T-helper 1 cell treated with Interleukin-12 subunit alpha and Interleukin-12 subunit beta and Interleukin-4 antibody, amounts not matched to agents 30 μg/mL and 1 μg/mL, for 36 hours (primary cell): ENCODE measurements at regions not wholly inside any gene's neighbourhood (a gene's known extent, or its start where the extent isn't known, plus 50 kb on each side); places are given as distances from the start of the nearest gene placed in this dataset.

Experiments used
- H3K27ac Mint-ChIP-seq: one replicate; pipeline ENCODE4 v1.8.0; 2021; ENCODE audit warnings: mild to moderate bottlenecking, mixed read lengths
- H3K27me3 Mint-ChIP-seq: one replicate; pipeline ENCODE4 v1.8.0; 2021; ENCODE audit warnings: low read depth, mixed read lengths
- H3K36me3 Mint-ChIP-seq: one replicate; pipeline ENCODE4 v1.8.0; 2021; ENCODE audit warnings: low read depth, mixed read lengths
- H3K4me1 Mint-ChIP-seq: one replicate; pipeline ENCODE4 v1.8.0; 2021; ENCODE audit warnings: low read depth, mixed read lengths
- H3K4me3 Mint-ChIP-seq: one replicate; pipeline ENCODE4 v1.8.0; 2021; ENCODE audit warnings: mild to moderate bottlenecking, moderate library complexity, mixed read lengths
- H3K9me3 Mint-ChIP-seq: one replicate; pipeline ENCODE4 v1.8.0; 2021; ENCODE audit warnings: mixed read lengths

DNA sequence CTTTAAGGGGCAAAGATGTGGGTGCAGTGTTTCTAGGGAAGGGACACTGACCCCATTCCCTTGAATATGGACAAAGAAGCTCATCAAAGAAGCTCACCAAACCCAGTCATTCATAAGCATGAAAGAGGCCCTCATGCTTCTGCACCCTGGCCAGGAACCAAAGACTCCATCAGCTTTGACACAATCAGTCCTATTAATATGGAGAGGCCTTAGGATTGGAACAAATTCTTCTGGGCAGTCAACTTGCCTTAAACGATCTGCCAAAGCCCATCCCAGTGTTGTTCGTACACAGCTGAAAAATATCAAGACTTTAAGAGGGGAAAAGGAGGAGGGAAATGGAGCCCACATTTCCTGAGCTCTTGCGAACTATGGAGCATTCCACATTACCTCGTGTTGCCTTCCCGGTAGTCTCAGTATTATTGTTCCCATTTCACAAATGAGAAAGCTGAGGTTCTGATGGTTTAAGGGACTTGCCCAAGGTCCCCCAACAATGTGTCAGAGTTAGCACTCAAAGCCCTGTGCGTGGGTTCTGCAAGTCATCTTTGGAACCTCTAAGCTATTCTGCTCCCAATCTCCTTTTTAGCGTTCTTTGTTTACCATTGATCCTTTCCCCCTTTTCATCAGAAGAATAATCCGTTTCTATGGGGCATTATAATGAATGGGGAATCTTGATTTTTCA is 161.9 kb downstream of the ZBTB18 start:
- Mint-ChIP-seq H3K27ac (no peak overlapping the region), H3K9me3 (no peaks in the 10 kb centered on the region)

DNA sequence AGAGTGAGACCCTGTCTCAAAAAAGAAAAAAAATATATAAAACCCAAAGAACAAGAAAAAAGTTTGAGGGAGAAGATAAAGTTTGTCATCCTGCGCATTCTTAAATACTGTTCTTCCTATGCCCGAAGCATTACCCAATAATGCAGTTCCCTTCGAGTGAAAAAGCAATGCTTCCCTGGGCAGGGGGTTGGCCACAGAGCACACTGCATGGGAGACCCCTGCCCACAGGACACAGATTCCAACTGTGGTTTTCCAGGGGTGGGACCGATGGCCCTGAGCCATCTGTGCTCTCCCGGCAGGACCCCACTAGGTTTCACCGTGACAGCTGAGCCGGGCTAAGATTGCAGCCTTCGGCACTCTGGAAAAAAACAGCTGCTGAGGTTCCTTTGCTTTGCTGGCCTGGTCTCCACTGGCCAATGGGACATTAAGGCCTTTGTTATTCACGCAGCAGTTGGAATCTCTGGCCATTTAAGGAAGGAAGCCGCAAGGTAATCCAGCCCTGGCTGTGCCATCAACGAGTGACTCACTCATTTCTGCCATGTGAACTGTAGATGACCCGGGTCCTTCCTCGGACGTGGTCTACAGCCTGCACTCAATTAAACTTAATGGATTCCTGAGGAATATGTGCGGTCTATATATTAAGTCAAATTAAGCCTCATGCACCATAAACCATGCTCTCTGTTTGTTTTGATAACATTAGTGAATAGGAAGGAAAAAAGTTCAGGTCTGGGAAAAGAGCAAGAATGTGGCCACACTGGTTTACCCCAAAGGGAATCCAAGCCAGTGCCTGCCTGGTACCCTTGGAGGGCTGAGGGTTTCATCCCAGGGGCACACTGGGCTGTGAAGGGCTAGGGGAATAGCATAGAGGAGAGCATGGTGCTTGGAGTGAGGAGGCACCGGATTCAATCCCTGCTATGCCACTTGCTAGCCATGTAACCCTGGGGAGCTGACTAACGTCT is 163.2 kb downstream of the ZBTB18 start:
- Mint-ChIP-seq H3K27ac (no peak overlapping the region), H3K4me1 (no peaks in the 10 kb centered on the region), H3K4me3 (no peak overlapping the region), H3K9me3 (no peaks in the 10 kb centered on the region), H3K36me3 (no peaks in the 10 kb centered on the region), H3K27me3 (no peaks in the 10 kb centered on the region)

More for the DNA sequence above, 161.9 kb downstream of the ZBTB18 start:
- H3K4me1 Mint-ChIP-seq = no peaks in the 10 kb centered on the region
- H3K36me3 Mint-ChIP-seq = no peaks in the 10 kb centered on the region
- H3K27me3 Mint-ChIP-seq = no peaks in the 10 kb centered on the region
- no peak overlapping the region for H3K4me3 Mint-ChIP-seq

DNA sequence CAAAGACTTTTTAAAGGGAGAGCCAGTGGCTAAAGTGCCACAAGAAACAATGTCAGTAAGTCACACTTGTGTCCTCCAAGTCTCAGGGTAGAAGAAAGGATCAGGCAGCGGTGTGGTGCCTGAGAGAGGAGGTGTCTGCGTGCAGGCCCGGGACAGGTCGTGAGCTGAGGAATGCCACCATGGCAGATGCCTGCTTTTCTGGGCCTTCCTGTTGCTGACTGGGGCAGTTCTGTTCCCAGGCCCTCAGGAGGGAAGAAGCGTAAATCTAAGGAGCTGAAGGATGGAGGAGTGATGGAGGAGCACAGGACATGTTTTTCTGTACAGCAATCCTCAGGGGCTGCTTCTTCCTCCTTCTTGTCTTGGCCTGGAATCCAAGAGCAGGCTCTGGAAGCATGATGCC is 165.8 kb downstream of the ZBTB18 start:
- no peaks in the 10 kb centered on the region for H3K4me1 Mint-ChIP-seq
- H3K4me3 Mint-ChIP-seq = no peak overlapping the region

GRCh38 chr1:244217711-244218110 is 166.6 kb downstream of the ZBTB18 start:
- no peaks in the 10 kb centered on the region for H3K4me1 Mint-ChIP-seq
- H3K9me3 Mint-ChIP-seq = no peaks in the 10 kb centered on the region
- H3K36me3 Mint-ChIP-seq = no peaks in the 10 kb centered on the region
- H3K4me3 Mint-ChIP-seq = no peak overlapping the region
- no peak overlapping the region for H3K27ac Mint-ChIP-seq
- H3K27me3 Mint-ChIP-seq = no peaks in the 10 kb centered on the region

More for the DNA sequence above, 165.8 kb downstream of the ZBTB18 start:
- Mint-ChIP-seq H3K9me3 (no peaks in the 10 kb centered on the region), H3K36me3 (no peaks in the 10 kb centered on the region), H3K27me3 (no peaks in the 10 kb centered on the region), H3K27ac (no peak overlapping the region)

DNA sequence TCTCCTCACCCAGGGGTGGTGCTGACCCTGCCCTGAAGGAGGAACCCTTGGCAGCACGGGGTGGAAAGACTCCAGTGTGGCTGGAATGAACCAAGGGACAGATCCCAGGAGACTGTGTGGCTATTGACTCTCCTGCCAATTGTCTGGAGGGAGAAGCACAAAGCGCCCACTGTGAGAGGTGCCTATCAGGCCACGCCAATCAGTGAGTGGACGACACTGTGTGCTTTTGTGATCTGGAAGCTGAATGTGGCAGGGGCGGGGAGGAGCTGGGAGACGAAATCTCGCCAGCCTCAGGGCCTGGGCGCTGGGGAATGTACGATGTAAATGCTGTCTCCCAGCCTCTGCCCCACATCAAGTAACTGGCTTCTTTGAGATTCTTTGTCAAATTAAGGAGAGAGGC is 167.1 kb downstream of the ZBTB18 start:
- H3K9me3 Mint-ChIP-seq = no peaks in the 10 kb centered on the region
- H3K4me1 Mint-ChIP-seq = no peaks in the 10 kb centered on the region
- no peak overlapping the region for H3K27ac Mint-ChIP-seq
- no peaks in the 10 kb centered on the region for H3K36me3 Mint-ChIP-seq
- H3K27me3 Mint-ChIP-seq = no peaks in the 10 kb centered on the region
- H3K4me3 Mint-ChIP-seq = no peak overlapping the region

GRCh38 chr1:244219149-244219548 is 168.1 kb downstream of the ZBTB18 start:
- Mint-ChIP-seq H3K27me3 (no peaks in the 10 kb centered on the region), H3K4me3 (no peak overlapping the region), H3K27ac (no peak overlapping the region), H3K9me3 (no peaks in the 10 kb centered on the region), H3K4me1 (no peaks in the 10 kb centered on the region), H3K36me3 (no peaks in the 10 kb centered on the region)

DNA sequence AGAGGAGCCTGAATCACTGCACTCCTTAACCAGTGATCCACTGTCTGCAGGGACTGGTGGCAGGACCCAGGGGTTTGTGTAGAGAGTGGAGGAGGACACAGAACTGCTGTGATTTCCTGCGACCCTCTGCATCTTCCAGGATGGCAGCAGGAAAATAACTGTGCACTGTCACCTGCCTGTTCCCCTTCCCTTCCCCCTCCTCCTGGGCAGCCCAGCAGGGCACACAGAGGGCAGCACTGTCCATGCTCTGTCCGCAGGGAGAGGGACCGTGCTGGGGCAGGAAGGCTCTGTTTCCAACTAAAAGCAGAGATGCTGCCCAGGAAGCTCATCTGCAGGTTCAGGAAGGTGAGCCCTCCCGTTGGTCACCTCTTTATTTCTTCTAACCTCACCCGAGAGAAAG is 168.7 kb downstream of the ZBTB18 start:
- H3K27me3 Mint-ChIP-seq = no peaks in the 10 kb centered on the region
- no peaks in the 10 kb centered on the region for H3K36me3 Mint-ChIP-seq
- H3K9me3 Mint-ChIP-seq = no peaks in the 10 kb centered on the region
- no peaks in the 10 kb centered on the region for H3K4me1 Mint-ChIP-seq
- no peak overlapping the region for H3K27ac Mint-ChIP-seq
- H3K4me3 Mint-ChIP-seq = no peak overlapping the region

- Mint-ChIP-seq H3K9me3 (no peaks in the 10 kb centered on the region), H3K36me3 (no peaks in the 10 kb centered on the region), H3K27ac (no peak overlapping the region), H3K4me3 (no peak overlapping the region), H3K27me3 (no peaks in the 10 kb centered on the region), H3K4me1 (no peaks in the 10 kb centered on the region)
Measured at GRCh38 chr1:244220410-244220809, 169.3 kb downstream of the ZBTB18 start.

- no peaks in the 10 kb centered on the region for H3K36me3 Mint-ChIP-seq
- H3K4me3 Mint-ChIP-seq = no peak overlapping the region
- H3K4me1 Mint-ChIP-seq = no peaks in the 10 kb centered on the region
- H3K27me3 Mint-ChIP-seq = no peaks in the 10 kb centered on the region
- no peak overlapping the region for H3K27ac Mint-ChIP-seq
- H3K9me3 Mint-ChIP-seq = no peaks in the 10 kb centered on the region
Measured at GRCh38 chr1:244221991-244222390, 170.9 kb downstream of the ZBTB18 start.

DNA sequence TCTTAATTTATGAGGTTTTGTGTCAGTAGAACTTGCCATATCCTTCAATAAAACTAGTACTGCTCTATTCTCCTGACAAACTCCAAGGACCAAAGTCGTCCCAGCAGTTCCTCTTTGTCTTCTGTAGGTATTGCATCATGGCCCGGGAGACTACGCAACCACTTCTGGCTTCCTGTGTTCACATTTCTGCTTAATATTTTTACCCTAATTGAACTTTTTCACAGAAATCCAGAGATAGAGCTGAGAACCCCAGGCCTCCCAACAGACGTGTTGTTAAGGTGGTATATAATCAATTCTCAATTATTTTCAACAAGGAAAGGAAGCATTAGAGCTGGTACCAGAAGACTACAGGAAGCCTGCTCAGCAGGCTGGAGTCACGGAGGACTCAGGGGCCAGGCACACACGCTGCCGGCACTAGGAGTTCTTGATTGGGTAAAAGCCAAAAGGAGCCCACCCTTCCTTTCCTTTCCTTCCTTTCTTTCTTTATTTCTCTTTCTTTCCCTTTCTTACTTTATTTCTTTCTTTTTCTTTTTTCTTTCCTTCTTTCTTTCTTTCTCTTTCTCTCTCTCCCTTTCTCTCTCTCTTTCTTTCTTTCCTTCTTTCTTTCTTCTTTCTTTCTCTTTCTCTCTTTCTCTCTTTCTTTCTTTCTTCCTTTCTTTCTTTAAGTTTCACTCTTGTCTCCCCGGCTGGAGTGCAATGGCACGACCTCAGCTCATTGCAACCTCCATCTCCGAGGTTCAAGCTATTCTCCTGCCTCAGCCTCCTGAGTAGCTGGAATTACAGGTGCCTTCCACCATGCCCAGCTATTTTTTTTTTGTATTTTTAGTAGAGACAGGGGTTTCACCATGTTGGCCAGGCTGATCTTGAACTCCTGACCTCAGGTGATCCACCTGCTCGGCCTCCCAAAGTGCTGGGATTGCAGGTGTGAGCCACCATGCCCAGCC is 173.7 kb downstream of the ZBTB18 start:
- H3K27me3 Mint-ChIP-seq = no peaks in the 10 kb centered on the region
- no peaks in the 10 kb centered on the region for H3K36me3 Mint-ChIP-seq
- H3K9me3 Mint-ChIP-seq = no peaks in the 10 kb centered on the region
- no peak overlapping the region for H3K4me3 Mint-ChIP-seq
- no peaks in the 10 kb centered on the region for H3K4me1 Mint-ChIP-seq
- no peak overlapping the region for H3K27ac Mint-ChIP-seq

DNA sequence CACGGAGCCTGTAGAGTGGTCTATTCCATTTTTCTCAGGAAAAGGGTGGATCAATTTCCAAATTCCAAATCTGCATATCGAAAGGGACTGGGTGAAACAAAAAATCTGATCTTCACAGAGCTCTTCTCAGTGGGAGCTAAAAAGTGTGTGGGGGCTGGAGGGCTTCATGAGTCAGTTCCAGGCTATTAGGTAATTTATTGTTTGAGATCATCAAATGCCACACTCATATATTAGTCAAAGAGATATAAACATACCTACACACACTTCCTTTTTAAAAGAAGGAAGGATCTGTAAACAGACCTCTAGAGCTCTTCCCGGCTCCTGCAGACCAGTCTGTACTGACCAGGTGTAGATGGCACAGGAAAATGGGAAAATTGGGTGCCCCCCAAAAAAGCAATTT is 175.4 kb downstream of the ZBTB18 start:
- Mint-ChIP-seq H3K4me3 (no peak overlapping the region), H3K27ac (no peak overlapping the region), H3K36me3 (no peaks in the 10 kb centered on the region), H3K9me3 (no peaks in the 10 kb centered on the region), H3K27me3 (no peaks in the 10 kb centered on the region), H3K4me1 (no peaks in the 10 kb centered on the region)

DNA sequence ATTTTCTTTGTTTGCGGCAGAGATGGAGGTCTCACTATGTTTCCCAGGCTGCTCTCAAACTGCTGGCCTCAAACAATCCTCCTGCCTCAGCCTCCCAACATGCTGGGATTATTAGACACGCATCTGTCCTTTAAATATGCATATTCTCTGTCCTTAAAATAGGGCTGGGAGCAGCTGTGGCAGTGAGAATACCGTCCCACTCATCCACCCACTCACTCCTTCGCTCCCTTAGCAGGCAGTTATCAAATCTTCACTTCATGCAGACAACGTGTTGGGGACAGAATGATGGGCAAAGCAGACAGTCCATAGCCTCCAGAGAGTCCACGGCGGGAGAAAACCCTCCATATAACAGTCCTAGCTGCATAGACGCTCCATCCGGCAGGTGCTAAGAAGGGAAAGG is 179.4 kb downstream of the ZBTB18 start:
- Mint-ChIP-seq H3K4me3 (no peak overlapping the region), H3K9me3 (no peaks in the 10 kb centered on the region), H3K36me3 (no peaks in the 10 kb centered on the region), H3K4me1 (peaks cover 5% of the 10 kb centered on the region), H3K27ac (no peak overlapping the region), H3K27me3 (no peaks in the 10 kb centered on the region)

GRCh38 chr1:244231193-244231571 is 180.1 kb downstream of the ZBTB18 start:
- no peak overlapping the region for H3K27ac Mint-ChIP-seq
- no peaks in the 10 kb centered on the region for H3K27me3 Mint-ChIP-seq
- no peaks in the 10 kb centered on the region for H3K36me3 Mint-ChIP-seq
- no peaks in the 10 kb centered on the region for H3K9me3 Mint-ChIP-seq
- H3K4me3 Mint-ChIP-seq = no peak overlapping the region
- H3K4me1 Mint-ChIP-seq = peaks cover 5% of the 10 kb centered on the region

GRCh38 chr1:244231572-244232315 is 180.7 kb downstream of the ZBTB18 start:
- H3K27ac Mint-ChIP-seq = no peak overlapping the region
- peaks cover 5% of the 10 kb centered on the region for H3K4me1 Mint-ChIP-seq
- no peaks in the 10 kb centered on the region for H3K27me3 Mint-ChIP-seq
- no peaks in the 10 kb centered on the region for H3K9me3 Mint-ChIP-seq
- H3K36me3 Mint-ChIP-seq = no peaks in the 10 kb centered on the region
- H3K4me3 Mint-ChIP-seq = no peak overlapping the region
